Peyer's patch (tissue), 4 donors: ENCODE measurements at regions not wholly inside any gene's neighbourhood (a gene's known extent, or its start where the extent isn't known, plus 50 kb on each side); places are given as distances from the start of the nearest gene placed in this dataset.

Experiments
- CTCF ChIP-seq, 6 experiments: fragments of 450-650 bp in 4 of 6; fragments of 200-600 bp in 2 of 6; sonication (generic) in 1 of 6; IDR thresholded peaks; one replicate each; pipeline ENCODE4 v1.5.1; 2017 to 2019; ENCODE audit warnings: antibody characterized with exemption in 6 of 6, mild to moderate bottlenecking in 3 of 6, moderate library complexity in 1 of 6
- POLR2A ChIP-seq, 2 donors: fragments of 450-650 bp; IDR thresholded peaks; one replicate each; pipeline ENCODE4 v1.5.1; 2017; ENCODE audit warnings: antibody characterized with exemption in 2 of 2, mild to moderate bottlenecking in 2 of 2, moderate library complexity in 2 of 2

DNA sequence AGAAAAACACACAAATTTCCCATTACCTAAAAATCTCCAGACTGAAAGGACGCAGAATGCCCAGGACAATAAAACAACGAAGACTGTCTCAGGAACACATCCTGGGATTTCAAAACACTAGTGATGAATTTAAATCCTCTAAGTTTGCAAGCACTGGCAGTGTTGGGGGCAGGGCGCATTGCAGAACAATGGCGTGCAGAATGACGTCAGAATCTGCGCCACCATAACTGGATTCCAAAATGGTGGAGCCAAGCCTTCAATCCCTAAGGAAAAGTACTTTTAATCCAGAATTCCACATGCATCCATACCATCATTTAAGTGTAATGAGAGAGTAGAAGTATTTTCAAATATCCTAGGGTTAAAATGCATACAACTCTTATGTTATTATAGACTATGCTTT is 679.1 kb downstream of the TRIML1 start:
- TF ChIP-seq CTCF (IDR thresholded peaks at IDR 0.05) = no peak
- no peak for TF ChIP-seq POLR2A (IDR thresholded peaks at IDR 0.05)
